Fibroblast of mammary gland (primary cell): ENCODE measurements at regions not wholly inside any gene's neighbourhood (a gene's known extent, or its start where the extent isn't known, plus 50 kb on each side); places are given as distances from the start of the nearest gene placed in this dataset.
"Not testable (repeated sequence)": the region's sequence is repeated elsewhere in the genome, so short reads cannot be mapped to it uniquely, and the experiment has no call there.

Source experiments
- DNase-seq: peaks from one replicate; pipeline ENCODE4 v3.0.0-alpha.2; 2010; ENCODE audit warnings: low read depth
- H3K4me3 ChIP-seq: 2 replicates; pipeline ENCODE4 v1.5.1; 2011; ENCODE audit warnings: low read depth, mild to moderate bottlenecking, low read length, moderate library complexity; ENCODE audit not compliant: control insufficient read depth
- TF ChIP-seq, protein P1 (sequence below): conservative IDR thresholded peaks from 2 replicates; pipeline ENCODE4 v1.5.1; 2011; ENCODE audit warnings: low read depth, low read length, inconsistent platforms; ENCODE audit not compliant: control insufficient read depth, insufficient read depth

- TF ChIP-seq, protein P1, sequence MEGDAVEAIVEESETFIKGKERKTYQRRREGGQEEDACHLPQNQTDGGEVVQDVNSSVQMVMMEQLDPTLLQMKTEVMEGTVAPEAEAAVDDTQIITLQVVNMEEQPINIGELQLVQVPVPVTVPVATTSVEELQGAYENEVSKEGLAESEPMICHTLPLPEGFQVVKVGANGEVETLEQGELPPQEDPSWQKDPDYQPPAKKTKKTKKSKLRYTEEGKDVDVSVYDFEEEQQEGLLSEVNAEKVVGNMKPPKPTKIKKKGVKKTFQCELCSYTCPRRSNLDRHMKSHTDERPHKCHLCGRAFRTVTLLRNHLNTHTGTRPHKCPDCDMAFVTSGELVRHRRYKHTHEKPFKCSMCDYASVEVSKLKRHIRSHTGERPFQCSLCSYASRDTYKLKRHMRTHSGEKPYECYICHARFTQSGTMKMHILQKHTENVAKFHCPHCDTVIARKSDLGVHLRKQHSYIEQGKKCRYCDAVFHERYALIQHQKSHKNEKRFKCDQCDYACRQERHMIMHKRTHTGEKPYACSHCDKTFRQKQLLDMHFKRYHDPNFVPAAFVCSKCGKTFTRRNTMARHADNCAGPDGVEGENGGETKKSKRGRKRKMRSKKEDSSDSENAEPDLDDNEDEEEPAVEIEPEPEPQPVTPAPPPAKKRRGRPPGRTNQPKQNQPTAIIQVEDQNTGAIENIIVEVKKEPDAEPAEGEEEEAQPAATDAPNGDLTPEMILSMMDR: no peak
- no peak for DNase-seq
- no peak overlapping the region for H3K4me3 ChIP-seq
Measured at GRCh38 chr5:84961193-84961592, 576.5 kb upstream of the EDIL3 start.

DNA sequence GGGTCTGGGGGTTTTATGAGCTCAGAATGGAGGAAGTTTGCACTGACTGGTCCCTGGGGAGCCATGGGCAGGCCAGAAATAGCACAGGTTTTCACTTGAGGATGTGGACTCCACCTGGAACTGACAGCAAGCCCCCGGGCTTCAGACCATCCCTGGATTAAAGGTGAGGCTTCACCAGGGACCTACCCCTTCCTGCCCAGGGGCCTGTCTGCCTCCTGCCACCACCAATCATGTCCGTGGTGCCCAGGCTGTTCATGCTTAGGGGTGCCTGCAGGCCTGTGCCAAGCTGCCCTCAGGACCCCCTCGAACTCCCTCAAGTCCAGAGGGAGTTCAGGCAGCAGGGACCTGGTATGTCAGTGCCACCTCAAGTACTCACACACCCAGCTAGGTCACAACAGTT, 577.2 kb upstream of the EDIL3 start:
- H3K4me3 ChIP-seq: no peak overlapping the region
- TF ChIP-seq, protein P1: no peak
- no peak for DNase-seq

GRCh38 chr5:84983093-84983492, 598.4 kb upstream of the EDIL3 start:
- H3K4me3 ChIP-seq: no peak overlapping the region
- TF ChIP-seq, protein P1: no peak
- no peak for DNase-seq

DNA sequence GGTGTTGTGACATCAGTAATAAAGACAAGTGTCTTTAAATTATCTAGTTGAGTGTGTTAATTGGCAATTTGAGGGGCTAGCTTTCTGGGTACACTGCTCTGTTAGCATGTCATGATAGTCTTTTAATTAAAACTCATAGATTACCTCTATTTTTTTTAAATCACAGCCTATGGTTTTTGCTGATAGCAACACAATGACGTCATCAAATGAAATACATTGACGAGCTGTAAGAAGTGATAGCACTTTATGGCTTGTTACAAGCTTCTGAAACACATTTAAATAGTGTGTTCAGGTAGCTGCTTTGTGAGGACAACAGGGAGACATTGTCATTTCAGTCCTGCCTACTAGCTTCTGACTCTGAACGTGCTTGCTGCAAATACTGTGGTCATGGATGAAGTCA, 600.5 kb upstream of the EDIL3 start:
- DNase-seq: no peak
- TF ChIP-seq, protein P1: no peak
- H3K4me3 ChIP-seq: no peak overlapping the region

DNA sequence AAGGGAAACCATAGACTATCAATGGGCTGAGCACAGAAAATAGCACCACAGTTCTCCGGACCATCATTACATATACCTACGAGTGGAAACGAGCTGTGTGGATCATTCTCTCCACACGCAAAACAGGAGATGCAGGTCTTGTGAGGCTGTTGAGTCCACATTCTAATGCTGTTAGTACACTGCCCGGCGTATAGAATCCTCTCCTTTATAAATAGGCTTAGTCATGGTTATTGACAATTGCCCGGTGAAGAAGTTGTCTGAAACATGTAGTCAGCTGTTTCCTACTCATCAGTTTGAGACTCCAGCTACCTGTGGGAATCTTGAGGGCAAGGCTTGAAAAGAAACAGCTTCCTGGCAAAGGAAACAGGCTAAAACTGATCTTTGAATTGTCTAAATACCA, 602.0 kb upstream of the EDIL3 start:
- no peak for DNase-seq
- TF ChIP-seq, protein P1: no peak
- no peak overlapping the region for H3K4me3 ChIP-seq

GRCh38 chr5:85000671-85001070, 616.0 kb upstream of the EDIL3 start:
- DNase-seq: peak; percentile 26
- TF ChIP-seq, protein P1: no peak
- no peak overlapping the region for H3K4me3 ChIP-seq

GRCh38 chr5:85002026-85002425, 617.3 kb upstream of the EDIL3 start:
- not testable (repeated sequence) for H3K4me3 ChIP-seq, DNase-seq
